ENCODE measurements at regions not wholly inside any gene's neighbourhood (a gene's known extent, or its start where the extent isn't known, plus 50 kb on each side); places are given as distances from the start of the nearest gene placed in this dataset.

- TF ChIP-seq, protein P1, sequence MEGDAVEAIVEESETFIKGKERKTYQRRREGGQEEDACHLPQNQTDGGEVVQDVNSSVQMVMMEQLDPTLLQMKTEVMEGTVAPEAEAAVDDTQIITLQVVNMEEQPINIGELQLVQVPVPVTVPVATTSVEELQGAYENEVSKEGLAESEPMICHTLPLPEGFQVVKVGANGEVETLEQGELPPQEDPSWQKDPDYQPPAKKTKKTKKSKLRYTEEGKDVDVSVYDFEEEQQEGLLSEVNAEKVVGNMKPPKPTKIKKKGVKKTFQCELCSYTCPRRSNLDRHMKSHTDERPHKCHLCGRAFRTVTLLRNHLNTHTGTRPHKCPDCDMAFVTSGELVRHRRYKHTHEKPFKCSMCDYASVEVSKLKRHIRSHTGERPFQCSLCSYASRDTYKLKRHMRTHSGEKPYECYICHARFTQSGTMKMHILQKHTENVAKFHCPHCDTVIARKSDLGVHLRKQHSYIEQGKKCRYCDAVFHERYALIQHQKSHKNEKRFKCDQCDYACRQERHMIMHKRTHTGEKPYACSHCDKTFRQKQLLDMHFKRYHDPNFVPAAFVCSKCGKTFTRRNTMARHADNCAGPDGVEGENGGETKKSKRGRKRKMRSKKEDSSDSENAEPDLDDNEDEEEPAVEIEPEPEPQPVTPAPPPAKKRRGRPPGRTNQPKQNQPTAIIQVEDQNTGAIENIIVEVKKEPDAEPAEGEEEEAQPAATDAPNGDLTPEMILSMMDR (IDR thresholded peaks at IDR 0.05), result no peak
- no peak for TF ChIP-seq POLR2A (IDR thresholded peaks at IDR 0.05)
Observed at GRCh38 chr6:23266536-23266935, 697.2 kb downstream of the HDGFL1 start.
